ENCODE measurements at regions not wholly inside any gene's neighbourhood (a gene's known extent, or its start where the extent isn't known, plus 50 kb on each side); places are given as distances from the start of the nearest gene placed in this dataset.

- H3K14ac ChIP-seq (ENCODE audit: insufficient read length): no peak overlapping the region
- H3K79me2 ChIP-seq (ENCODE audit: control insufficient read depth in 1 of 2, insufficient read depth in 2 of 2, low read length in 2 of 2): no peaks in the 10 kb centered on the region; a peak in 1 of 4 replicates
- no peak overlapping the region for H3K56ac ChIP-seq (replicated peaks; ENCODE audit: insufficient read length, low read depth, low read length)
- ChIA-PET CTCF (ENCODE audit: partially characterized antibody) (interaction anchor here (1.2 to 3.5 kb wide), 4 partner anchors 8 to 847 kb away, joined by 3 to 24 read pairs (median 4); no protein-coding TSS in a partner anchor), POLR2A (ENCODE audit: partially characterized antibody) (interaction anchor here (1.0 kb wide), 1 partner anchor 134 kb away, joined by 4 read pairs; no protein-coding TSS in a partner anchor)
- DNase-seq (ENCODE audit: low read depth in 1 of 2, low spot score in 2 of 2) (no peak), FAIRE-seq (no peak)
- H2BK120ac ChIP-seq (replicated peaks; ENCODE audit: low read depth, low read length): no peak overlapping the region
- 80% methylated on average over 1 of the region's 1 CpG; no CpG with 5 or more reads in 1 of the 2 experiments for WGBS, 2 experiments (ENCODE audit: extremely low coverage in 1 of 2, insufficient coverage in 1 of 2, insufficient read length in 1 of 2, insufficient replicate concordance in 2 of 2, low coverage in 1 of 2, low lambda C conversion rate in 2 of 2, missing lambda C conversion rate in 1 of 2)
- no peak overlapping the region for H3K4ac ChIP-seq (replicated peaks; ENCODE audit: insufficient read length, low read depth, low read length)
- H3K23me2 ChIP-seq (ENCODE audit: low read depth, low read length): no peaks in the 10 kb centered on the region
- no peak for TF ChIP-seq KDM4A (IDR thresholded peaks at IDR 0.05; ENCODE audit: low read depth, low read length, severe bottlenecking)
- no peak for TF ChIP-seq CBX8 (IDR thresholded peaks at IDR 0.05; ENCODE audit: borderline replicate concordance, low read depth, low read length)
- TF ChIP-seq NRF1 (IDR thresholded peaks at IDR 0.05; ENCODE audit: low read depth, low read length): no peak
- TF ChIP-seq EZH2 (IDR thresholded peaks at IDR 0.05; ENCODE audit: low read depth, low read length, severe bottlenecking): no peak
- TF ChIP-seq SAP30 (IDR thresholded peaks at IDR 0.05; ENCODE audit: insufficient read depth, insufficient replicate concordance, low read length): no peak
- H2BK15ac ChIP-seq (ENCODE audit: low read length): no peak overlapping the region
- H3K27ac ChIP-seq (ENCODE audit: low read depth, low read length): no peak overlapping the region
- no peaks in the 10 kb centered on the region for H3K36me3 ChIP-seq (ENCODE audit: control insufficient read depth in 2 of 4, insufficient read depth in 4 of 4, low read length in 3 of 4)
- H3K4me3 ChIP-seq (ENCODE audit: extremely low read depth in 1 of 4, insufficient read depth in 2 of 4, low read depth in 3 of 4, low read length in 4 of 4): no peak overlapping the region
- H4K8ac ChIP-seq (ENCODE audit: extremely low read depth, insufficient read depth, low read length): no peak overlapping the region
- H3K23ac ChIP-seq (ENCODE audit: insufficient read length): no peak overlapping the region
- no peak overlapping the region for H2BK5ac ChIP-seq (ENCODE audit: low read depth, low read length)
- H2AFZ ChIP-seq (ENCODE audit: low read length): no peak overlapping the region
- no peak overlapping the region for H2AK5ac ChIP-seq (ENCODE audit: low read depth, low read length)
- H3K18ac ChIP-seq (ENCODE audit: extremely low read depth, low read length): no peak overlapping the region
- H3K27me3 ChIP-seq (replicated peaks in 1 of 4; ENCODE audit: control insufficient read depth in 3 of 4, extremely low read depth in 1 of 4, insufficient read depth in 3 of 4, low read length in 3 of 4): no peaks in the 10 kb centered on the region
- H4K5ac ChIP-seq (ENCODE audit: insufficient read length, low read depth, low read length): no peak overlapping the region
- H3K9ac ChIP-seq (replicated peaks in 1 of 4; ENCODE audit: extremely low read depth in 1 of 4, low read depth in 3 of 4, low read length in 3 of 4): no peak overlapping the region
- no peak overlapping the region for H4K91ac ChIP-seq (replicated peaks; ENCODE audit: insufficient read length, low read length)
- H2BK20ac ChIP-seq (ENCODE audit: low read length): no peak overlapping the region
- no peaks in the 10 kb centered on the region for H3K9me3 ChIP-seq (ENCODE audit: insufficient read depth in 2 of 2, low read depth in 1 of 2, low read length in 1 of 2)
- no peaks in the 10 kb centered on the region for H4K20me1 ChIP-seq (replicated peaks in 1 of 2; ENCODE audit: control insufficient read depth in 1 of 2, insufficient read depth in 2 of 2, low read length in 2 of 2)
- no peaks in the 10 kb centered on the region for H3K4me1 ChIP-seq (replicated peaks in 1 of 4; ENCODE audit: control insufficient read depth in 3 of 4, insufficient read depth in 4 of 4, low read length in 3 of 4)
- no peaks in the 10 kb centered on the region for H3K79me1 ChIP-seq (ENCODE audit: low read depth, low read length)
- H2BK12ac ChIP-seq (ENCODE audit: low read depth, low read length): no peak overlapping the region
- no peak overlapping the region for H3K4me2 ChIP-seq (ENCODE audit: insufficient read depth in 1 of 2, low read depth in 2 of 2, low read length in 2 of 2)
Measured at GRCh38 chr11:10941414-10941813, 83.6 kb upstream of the ZBED5 start.

Measured in H1 (cell line).